ENCODE measurements at regions not wholly inside any gene's neighbourhood (a gene's known extent, or its start where the extent isn't known, plus 50 kb on each side); places are given as distances from the start of the nearest gene placed in this dataset.
"Not testable (repeated sequence)": the region's sequence is repeated elsewhere in the genome, so short reads cannot be mapped to it uniquely, and the experiment has no call there.

DNA sequence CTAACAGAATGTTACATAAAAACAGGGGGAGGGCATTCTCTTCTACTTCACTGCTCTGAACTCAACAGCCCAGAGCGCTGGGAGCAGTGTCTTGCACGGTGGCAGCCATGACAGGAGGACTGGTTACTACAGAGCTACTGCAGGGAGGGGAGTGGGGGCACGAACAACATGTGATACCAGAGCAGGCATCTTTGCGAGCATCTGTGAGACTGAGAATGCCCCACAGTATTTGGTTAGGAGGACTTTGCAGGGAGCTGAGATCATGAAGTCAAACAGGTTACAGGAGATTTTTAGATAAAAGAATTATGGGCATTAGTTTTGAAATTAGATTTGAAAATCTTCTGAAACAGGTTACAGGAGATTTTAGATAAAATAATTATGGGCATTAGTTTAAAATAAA is 58.8 kb upstream of the GOLGA8B start:
- H3F3A ChIP-seq (ENCODE audit: insufficient read depth, low read depth): no peaks in the 10 kb centered on the region
- ChIA-PET CTCF (no interaction called here), POLR2A (ENCODE audit: unreplicated experiment) (no interaction called here)
- no peaks in the 10 kb centered on the region for H3K9me2 ChIP-seq (ENCODE audit: insufficient read depth)
- H3K4me1 ChIP-seq (replicated peaks; ENCODE audit: insufficient read depth): no peaks in the 10 kb centered on the region
- intact Hi-C loops (cut with micrococcal nuclease; ENCODE audit: unreplicated experiment): no loop called here
- DNase-seq: no peak
- no peaks in the 10 kb centered on the region for H3K79me2 ChIP-seq (ENCODE audit: low read depth)
- TF ChIP-seq EZH2 (IDR thresholded peaks at IDR 0.05; ENCODE audit: low read depth) (no peak), CTCF (conservative IDR thresholded peaks at IDR 0.05) (no peak)
- no TSS peak for BruUV-seq (replicated peaks)
- H3K9me3 ChIP-seq (ENCODE audit: insufficient read depth, low read depth): no peaks in the 10 kb centered on the region
- no peaks in the 10 kb centered on the region for H4K20me1 ChIP-seq (ENCODE audit: insufficient read depth)
- H2AFZ ChIP-seq: no peak overlapping the region
- no peak overlapping the region for H3K27ac ChIP-seq
- no peak overlapping the region for H3K4me2 ChIP-seq
- H3K36me3 ChIP-seq (ENCODE audit: low read depth): no peaks in the 10 kb centered on the region
- H3K4me3 ChIP-seq: no peak overlapping the region
- H3K27me3 ChIP-seq (ENCODE audit: insufficient read depth, low read depth): no peaks in the 10 kb centered on the region

- no peak for DNase-seq
Measured at GRCh38 chr15:34640661-34641060, 57.2 kb upstream of the GOLGA8B start.

DNA sequence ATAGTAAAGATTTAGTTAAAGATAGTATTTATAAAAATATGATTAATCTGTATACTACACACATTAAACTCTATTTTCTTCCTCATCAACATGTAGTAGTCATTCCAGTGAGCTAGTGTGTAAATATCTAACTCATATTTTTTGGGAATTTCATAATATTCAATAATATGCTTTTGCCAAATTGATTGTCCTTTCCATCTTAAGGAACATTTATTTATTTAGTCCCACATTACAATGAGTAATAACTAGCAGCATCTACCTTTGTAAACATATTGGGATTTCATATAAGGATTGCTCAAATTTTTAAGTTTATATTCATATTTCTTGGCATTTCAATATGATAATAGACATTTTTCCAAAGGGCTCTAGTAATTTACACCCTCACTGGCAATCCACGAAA is 53.9 kb upstream of the GOLGA8B start:
- Histone ChIP-seq H3K27me3 (ENCODE audit: insufficient read depth, low read depth) (no peaks in the 10 kb centered on the region), H4K20me1 (ENCODE audit: insufficient read depth) (no peaks in the 10 kb centered on the region), H3K9me3 (ENCODE audit: insufficient read depth, low read depth) (no peaks in the 10 kb centered on the region), H3K4me3 (no peak overlapping the region), H3F3A (ENCODE audit: insufficient read depth, low read depth) (no peaks in the 10 kb centered on the region), H3K4me2 (no peak overlapping the region), H3K9me2 (ENCODE audit: insufficient read depth) (no peaks in the 10 kb centered on the region), H3K27ac (no peak overlapping the region), H3K4me1 (replicated peaks; ENCODE audit: insufficient read depth) (no peaks in the 10 kb centered on the region), H3K79me2 (ENCODE audit: low read depth) (no peaks in the 10 kb centered on the region), H2AFZ (no peak overlapping the region), H3K36me3 (ENCODE audit: low read depth) (no peaks in the 10 kb centered on the region)
- no peak for DNase-seq
- TF ChIP-seq EZH2 (IDR thresholded peaks at IDR 0.05; ENCODE audit: low read depth) (no peak), CTCF (conservative IDR thresholded peaks at IDR 0.05) (no peak)
- intact Hi-C loops (cut with micrococcal nuclease; ENCODE audit: unreplicated experiment): no loop called here
- CTCF ChIA-PET: no interaction called here
- BruUV-seq (replicated peaks): no TSS peak
- POLR2A ChIA-PET (ENCODE audit: unreplicated experiment): no interaction called here

More at GRCh38 chr15:34640661-34641060, 57.2 kb upstream of the GOLGA8B start:
- TF ChIP-seq EZH2 (IDR thresholded peaks at IDR 0.05; ENCODE audit: low read depth) (no peak), CTCF (conservative IDR thresholded peaks at IDR 0.05) (no peak)
- H3K36me3 ChIP-seq (ENCODE audit: low read depth): no peaks in the 10 kb centered on the region
- no peaks in the 10 kb centered on the region for H3K9me3 ChIP-seq (ENCODE audit: insufficient read depth, low read depth)
- H3K4me1 ChIP-seq (replicated peaks; ENCODE audit: insufficient read depth): no peaks in the 10 kb centered on the region
- no peaks in the 10 kb centered on the region for H3K27me3 ChIP-seq (ENCODE audit: insufficient read depth, low read depth)
- H3K4me3 ChIP-seq: no peak overlapping the region
- CTCF ChIA-PET: no interaction called here
- no peaks in the 10 kb centered on the region for H3K79me2 ChIP-seq (ENCODE audit: low read depth)
- H2AFZ ChIP-seq: no peak overlapping the region
- intact Hi-C loops (cut with micrococcal nuclease; ENCODE audit: unreplicated experiment): no loop called here
- no peak overlapping the region for H3K27ac ChIP-seq
- no peaks in the 10 kb centered on the region for H3K9me2 ChIP-seq (ENCODE audit: insufficient read depth)
- BruUV-seq (replicated peaks): no TSS peak
- POLR2A ChIA-PET (ENCODE audit: unreplicated experiment): no interaction called here
- no peak overlapping the region for H3K4me2 ChIP-seq
- H3F3A ChIP-seq (ENCODE audit: insufficient read depth, low read depth): no peaks in the 10 kb centered on the region
- H4K20me1 ChIP-seq (ENCODE audit: insufficient read depth): no peaks in the 10 kb centered on the region

DNA sequence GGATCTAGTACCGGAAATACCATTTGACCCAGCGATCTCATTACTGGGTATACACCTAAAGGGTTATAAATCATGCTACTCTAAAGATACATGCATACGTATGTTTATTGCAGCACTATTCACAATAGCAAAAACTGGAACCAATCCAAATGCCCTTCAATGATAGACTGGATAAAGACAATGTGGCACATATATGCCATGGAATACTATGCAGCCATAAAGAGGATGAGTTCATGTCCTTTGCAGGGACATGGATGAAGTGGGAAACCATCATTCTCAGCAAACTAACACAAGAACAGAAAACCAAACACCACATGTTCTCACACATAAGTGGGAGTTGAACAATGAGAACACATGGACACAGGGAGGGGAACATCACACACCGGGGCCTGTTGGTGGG is 50.2 kb upstream of the GOLGA8B start:
- H3K4me3 ChIP-seq; CTCF ChIA-PET; H2AFZ ChIP-seq; H3K27ac ChIP-seq; POLR2A ChIA-PET (ENCODE audit: unreplicated experiment); H3K79me2 ChIP-seq (ENCODE audit: low read depth); H3K27me3 ChIP-seq (ENCODE audit: insufficient read depth, low read depth); DNase-seq; BruUV-seq (replicated peaks); H3K4me1 ChIP-seq (replicated peaks; ENCODE audit: insufficient read depth); H3K36me3 ChIP-seq (ENCODE audit: low read depth); H3K9me2 ChIP-seq (ENCODE audit: insufficient read depth); H3F3A ChIP-seq (ENCODE audit: insufficient read depth, low read depth); H4K20me1 ChIP-seq (ENCODE audit: insufficient read depth); intact Hi-C loops (cut with micrococcal nuclease; ENCODE audit: unreplicated experiment); H3K4me2 ChIP-seq; H3K9me3 ChIP-seq (ENCODE audit: insufficient read depth, low read depth): not testable (repeated sequence)

Data from PC-9 (cell line).